H1 (cell line): ENCODE measurements at regions not wholly inside any gene's neighbourhood (a gene's known extent, or its start where the extent isn't known, plus 50 kb on each side); places are given as distances from the start of the nearest gene placed in this dataset.

Experiments used
- CTCF ChIA-PET: fragments of 300-600 bp; sonication (Branson Sonifier 250); formaldehyde crosslinking; loops from one replicate; lab custom pipeline; 2021; ENCODE audit not compliant: partially characterized antibody; lab: Charles Lee
- POLR2A ChIA-PET: fragments of 300-600 bp; sonication (Branson Sonifier 250); formaldehyde crosslinking; loops from one replicate; lab custom pipeline; 2021; ENCODE audit warnings: inconsistent platforms; ENCODE audit not compliant: partially characterized antibody; lab: Charles Lee
- DNase-seq, 2 experiments: peaks; one replicate each; pipeline versions ENCODE4 v3.0.0 to v3.0.0-alpha.2; 2010 to 2022; ENCODE audit warnings: low spot score in 2 of 2, low read depth in 1 of 2, mixed read lengths in 1 of 2
- FAIRE-seq: peaks from 2 replicates; lab custom pipeline; 2011; peaks lifted over from hg19 to GRCh38; lab: Jason Lieb, UNC
- H2AFZ ChIP-seq: 2 replicates; pipeline ENCODE4 v1.8.1; 2012; ENCODE audit warnings: low read length, inconsistent platforms
- H2AK5ac ChIP-seq: 2 replicates; pipeline ENCODE4 v1.6.1; 2013; ENCODE audit warnings: low read depth, low read length
- H2BK120ac ChIP-seq: replicated peaks from 2 replicates; pipeline ENCODE3; 2013; ENCODE audit warnings: low read depth, low read length, inconsistent platforms
- H2BK12ac ChIP-seq: 2 replicates; pipeline ENCODE4 v1.6.1; 2013; ENCODE audit warnings: low read depth, low read length
- H2BK15ac ChIP-seq: 2 replicates; pipeline ENCODE4 v1.6.1; 2013; ENCODE audit warnings: low read length
- H2BK20ac ChIP-seq: 2 replicates; pipeline ENCODE4 v1.6.1; 2013; ENCODE audit warnings: low read length
- H2BK5ac ChIP-seq: 2 replicates; pipeline ENCODE4 v1.6.1; 2013; ENCODE audit warnings: low read depth, low read length
- H3K14ac ChIP-seq: 2 replicates; pipeline ENCODE4 v1.6.1; 2013; ENCODE audit warnings: inconsistent platforms; ENCODE audit not compliant: insufficient read length
- H3K18ac ChIP-seq: 2 replicates; pipeline ENCODE4 v1.6.1; 2013; ENCODE audit warnings: low read length; ENCODE audit errors: extremely low read depth
- H3K23ac ChIP-seq: 2 replicates; pipeline ENCODE4 v1.6.1; 2013; ENCODE audit warnings: inconsistent platforms; ENCODE audit not compliant: insufficient read length
- H3K23me2 ChIP-seq: 2 replicates; pipeline ENCODE4 v1.6.1; 2013; ENCODE audit warnings: low read depth, low read length
- H3K27ac ChIP-seq: 2 replicates; pipeline ENCODE4 v1.6.1; 2011; ENCODE audit warnings: low read depth, low read length, inconsistent platforms
- H3K27me3 ChIP-seq, 4 experiments: replicated peaks in 1 of 4; 1 replicate in 1 of 4; 2 replicates in 3 of 4; pipeline versions ENCODE4 v1.6.1 to v1.8.1; 2011 to 2013; ENCODE audit warnings: low read length in 3 of 4, mild to moderate bottlenecking in 3 of 4, inconsistent platforms in 2 of 4, mixed read lengths in 2 of 4, moderate library complexity in 1 of 4; ENCODE audit not compliant: control insufficient read depth in 3 of 4, insufficient read depth in 3 of 4; ENCODE audit errors: extremely low read depth in 1 of 4
- H3K36me3 ChIP-seq, 4 experiments: 2 replicates each; pipeline versions ENCODE4 v1.6.1 to v1.8.1; 2011 to 2013; ENCODE audit warnings: mild to moderate bottlenecking in 4 of 4, low read length in 3 of 4, moderate library complexity in 2 of 4, control low read depth in 1 of 4, inconsistent platforms in 1 of 4; ENCODE audit not compliant: insufficient read depth in 4 of 4, control insufficient read depth in 2 of 4
- H3K4ac ChIP-seq: replicated peaks from 2 replicates; pipeline ENCODE3; 2013; ENCODE audit warnings: low read length, low read depth, mixed read lengths, inconsistent platforms; ENCODE audit not compliant: insufficient read length
- H3K4me1 ChIP-seq, 4 experiments: replicated peaks in 1 of 4; 1 replicate in 1 of 4; 2 replicates in 3 of 4; pipeline versions ENCODE4 v1.6.1 to v1.8.1; 2011 to 2013; ENCODE audit warnings: low read length in 3 of 4, inconsistent platforms in 2 of 4, mixed read lengths in 1 of 4; ENCODE audit not compliant: insufficient read depth in 4 of 4, control insufficient read depth in 3 of 4
- H3K4me2 ChIP-seq, 2 experiments: 2 replicates each; pipeline versions ENCODE4 v1.6.1 to v1.8.1; 2011 to 2013; ENCODE audit warnings: low read depth in 2 of 2, low read length in 2 of 2, control low read depth in 1 of 2, inconsistent platforms in 1 of 2, mild to moderate bottlenecking in 1 of 2; ENCODE audit not compliant: insufficient read depth in 1 of 2
- H3K4me3 ChIP-seq, 4 experiments: fragments of 200-600, 300-600 bp in 1 of 4; sonication (generic), shearing (Covaris generic), sonication (Bioruptor Twin) in 1 of 4; 2 replicates each; pipeline versions ENCODE4 v1.5.1 to v1.8.1; 2011 to 2016; ENCODE audit warnings: low read length in 4 of 4, low read depth in 3 of 4, control low read depth in 2 of 4, inconsistent platforms in 2 of 4, mild to moderate bottlenecking in 2 of 4, mixed read lengths in 1 of 4, moderate library complexity in 1 of 4; ENCODE audit not compliant: insufficient read depth in 2 of 4; ENCODE audit errors: extremely low read depth in 1 of 4
- H3K56ac ChIP-seq: replicated peaks from 2 replicates; pipeline ENCODE3; 2013; ENCODE audit warnings: low read depth, mild to moderate bottlenecking, mixed read lengths, low read length, inconsistent platforms; ENCODE audit not compliant: insufficient read length
- H3K79me1 ChIP-seq: 2 replicates; pipeline ENCODE4 v1.6.1; 2013; ENCODE audit warnings: low read depth, low read length, control low read depth
- H3K79me2 ChIP-seq, 2 experiments: 2 replicates each; pipeline versions ENCODE4 v1.6.1 to v1.8.1; 2012 to 2013; ENCODE audit warnings: low read length in 2 of 2, mild to moderate bottlenecking in 2 of 2, inconsistent platforms in 1 of 2; ENCODE audit not compliant: insufficient read depth in 2 of 2, control insufficient read depth in 1 of 2
- H3K9ac ChIP-seq, 4 experiments: replicated peaks in 1 of 4; 1 replicate in 1 of 4; 2 replicates in 3 of 4; pipeline versions ENCODE4 v1.6.1 to v1.8.1; 2011 to 2013; ENCODE audit warnings: low read depth in 3 of 4, low read length in 3 of 4, control low read depth in 2 of 4, mild to moderate bottlenecking in 2 of 4, moderate library complexity in 2 of 4, inconsistent platforms in 1 of 4; ENCODE audit errors: extremely low read depth in 1 of 4
- H3K9me3 ChIP-seq, 2 experiments: 2 replicates each; pipeline versions ENCODE4 v1.6.1 to v1.8.1; 2012 to 2013; ENCODE audit warnings: mild to moderate bottlenecking in 2 of 2, moderate library complexity in 2 of 2, control low read depth in 1 of 2, inconsistent platforms in 1 of 2, low read depth in 1 of 2, low read length in 1 of 2, mixed read lengths in 1 of 2; ENCODE audit not compliant: insufficient read depth in 2 of 2
- H4K20me1 ChIP-seq, 2 experiments: replicated peaks in 1 of 2; 2 replicates each; pipeline versions ENCODE3 to v1.8.1; 2011 to 2013; ENCODE audit warnings: inconsistent platforms in 2 of 2, low read length in 2 of 2, mild to moderate bottlenecking in 1 of 2; ENCODE audit not compliant: insufficient read depth in 2 of 2, control insufficient read depth in 1 of 2
- H4K5ac ChIP-seq: 2 replicates; pipeline ENCODE4 v1.6.1; 2013; ENCODE audit warnings: low read length, low read depth, mixed read lengths, inconsistent platforms; ENCODE audit not compliant: insufficient read length
- H4K8ac ChIP-seq: 2 replicates; pipeline ENCODE4 v1.8.0; 2013; ENCODE audit warnings: mild to moderate bottlenecking, moderate library complexity, low read length, inconsistent platforms; ENCODE audit not compliant: insufficient read depth; ENCODE audit errors: extremely low read depth
- H4K91ac ChIP-seq: replicated peaks from 2 replicates; pipeline ENCODE3; 2013; ENCODE audit warnings: low read length, mixed read lengths, inconsistent platforms; ENCODE audit not compliant: insufficient read length
- ASH2L ChIP-seq: fragments of 200-600, 300-600 bp; sonication (generic); IDR thresholded peaks from one replicate; pipeline ENCODE4 v1.7.1; 2017; ENCODE audit warnings: low read length
- E2F6 ChIP-seq: IDR thresholded peaks from 2 replicates; pipeline ENCODE4 v1.6.1; 2012; ENCODE audit warnings: inconsistent platforms
- WGBS, 2 experiments: shearing (Covaris generic) in 1 of 2; methylation state at CpG; one replicate each; pipeline versions ENCODE4 v1.1.6 to v1.1.7; 2013 to 2015; ENCODE audit warnings: low lambda C conversion rate in 2 of 2, mixed read lengths in 2 of 2, inconsistent platforms in 1 of 2, low coverage in 1 of 2, missing lambda C conversion rate in 1 of 2; ENCODE audit not compliant: insufficient replicate concordance in 2 of 2, insufficient coverage in 1 of 2, insufficient read length in 1 of 2; ENCODE audit errors: extremely low coverage in 1 of 2, missing lambda C conversion rate in 1 of 2; 5-methylcytosine and 5-hydroxymethylcytosine counted together

GRCh38 chr6:85892346-85892745, 249.7 kb upstream of the SYNCRIP start:
- Histone ChIP-seq H3K27ac (no peak overlapping the region), H3K18ac (no peak overlapping the region), H3K79me2 (no peaks in the 10 kb centered on the region), H3K79me1 (no peaks in the 10 kb centered on the region), H3K4me3 (no peak overlapping the region), H2AK5ac (no peak overlapping the region), H3K27me3 (no peaks in the 10 kb centered on the region), H2BK12ac (no peak overlapping the region), H4K8ac (no peak overlapping the region), H3K4ac (no peak overlapping the region), H3K36me3 (no peaks in the 10 kb centered on the region), H3K4me1 (peaks cover 0 to 3% (median 1%) of the 10 kb centered on the region in 4 experiments; a peak in 1 of 7 replicates), H2AFZ (0 out of 2 replicates have a peak overlapping the region, but pooled peaks have one; percentile 6), H4K20me1 (no peaks in the 10 kb centered on the region), H3K23ac (no peak overlapping the region), H3K4me2 (no peak overlapping the region), H2BK120ac (no peak overlapping the region), H3K9me3 (peaks cover 4 to 9% of the 10 kb centered on the region in 2 experiments), H2BK5ac (no peak overlapping the region), H2BK20ac (no peak overlapping the region), H3K56ac (no peak overlapping the region), H3K9ac (no peak overlapping the region), H3K23me2 (no peaks in the 10 kb centered on the region; the same call in 1 of the 2 replicates), H3K14ac (no peak overlapping the region), H2BK15ac (no peak overlapping the region), H4K91ac (no peak overlapping the region), H4K5ac (no peak overlapping the region)
- TF ChIP-seq E2F6 (no peak), ASH2L (peak; percentile 27)
- ChIA-PET CTCF (no interaction called here), POLR2A (no interaction called here)
- WGBS, 2 experiments: 68% methylated on average over 3 of the region's 3 CpGs; no CpG with 5 or more reads in 1 of the 2 experiments
- FAIRE-seq (no peak), DNase-seq (no peak)
